NCI-H345 treated with DMSO at 0.1 percent for 48 hours (cell line): ENCODE measurements at regions not wholly inside any gene's neighbourhood (a gene's known extent, or its start where the extent isn't known, plus 50 kb on each side); places are given as distances from the start of the nearest gene placed in this dataset.

Experiments
- DNase-seq: peaks from one replicate; lab custom pipeline; 2025; ENCODE audit not compliant: unreplicated experiment; lab: John Stamatoyannopoulos, UW

GRCh38 chr18:60965856-60966255 lies 367.4 kb upstream of the CDH20 start:
- DNase-seq, result no peak

DNA sequence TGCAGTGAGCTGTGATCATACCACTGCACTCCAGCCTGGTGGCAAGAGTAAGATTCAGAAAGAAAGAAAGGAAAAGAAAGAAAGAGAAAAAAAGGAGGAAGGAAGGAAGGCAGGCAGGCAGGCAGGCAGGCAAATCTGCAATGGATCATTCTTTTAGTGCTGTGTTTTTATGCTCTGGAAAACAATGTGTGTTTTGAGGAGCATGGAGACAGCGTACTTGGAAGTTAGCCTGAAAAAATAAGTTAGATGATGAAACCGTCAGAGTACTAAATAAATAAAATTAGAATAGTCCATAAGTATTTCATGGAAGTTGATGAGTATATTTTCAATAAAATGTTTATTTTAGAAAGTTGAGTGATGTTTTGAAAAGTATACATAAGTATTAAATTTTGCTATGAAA lies 366.4 kb upstream of the CDH20 start:
- no peak for DNase-seq

DNA sequence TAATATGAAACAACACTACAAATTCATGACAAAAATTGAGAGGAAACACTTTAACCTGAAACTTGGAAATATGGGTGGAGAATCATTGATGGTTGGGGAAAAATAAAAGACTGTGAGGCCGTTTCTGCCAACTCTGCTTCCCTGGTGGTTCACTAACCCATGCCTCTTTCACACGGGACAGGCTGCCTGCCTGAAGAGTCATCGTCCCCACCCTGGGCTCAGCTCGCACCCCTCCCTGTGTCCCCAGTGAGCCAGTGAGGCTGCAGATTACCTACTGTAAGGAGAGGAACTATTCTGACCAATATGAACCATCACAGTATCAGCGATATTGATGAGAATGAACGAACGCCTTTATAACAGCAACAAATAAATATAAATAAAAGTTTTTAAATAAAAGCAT lies 357.8 kb upstream of the CDH20 start:
- no peak for DNase-seq

DNA sequence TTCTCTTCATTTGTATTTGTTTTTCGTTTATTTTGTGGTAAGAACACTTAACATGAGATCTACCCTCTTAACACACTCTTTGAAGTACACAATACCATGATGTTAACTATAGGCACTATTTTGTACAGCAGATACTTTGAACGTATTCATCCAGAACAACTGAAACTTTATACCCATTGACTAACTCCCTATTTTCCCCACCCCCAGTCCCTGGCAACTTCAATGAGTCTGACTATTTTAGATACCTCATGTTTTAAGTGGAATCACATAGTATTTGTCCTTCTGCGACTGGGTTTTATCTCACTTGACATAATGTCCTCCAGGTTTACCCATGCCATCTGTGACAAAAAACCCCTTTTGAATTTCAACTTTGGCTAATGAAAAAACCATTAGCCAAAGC lies 356.3 kb upstream of the CDH20 start:
- no peak for DNase-seq

- DNase-seq, result no peak
These were observed 354.9 kb upstream of the CDH20 start for GRCh38 chr18:60978338-60978737.

DNA sequence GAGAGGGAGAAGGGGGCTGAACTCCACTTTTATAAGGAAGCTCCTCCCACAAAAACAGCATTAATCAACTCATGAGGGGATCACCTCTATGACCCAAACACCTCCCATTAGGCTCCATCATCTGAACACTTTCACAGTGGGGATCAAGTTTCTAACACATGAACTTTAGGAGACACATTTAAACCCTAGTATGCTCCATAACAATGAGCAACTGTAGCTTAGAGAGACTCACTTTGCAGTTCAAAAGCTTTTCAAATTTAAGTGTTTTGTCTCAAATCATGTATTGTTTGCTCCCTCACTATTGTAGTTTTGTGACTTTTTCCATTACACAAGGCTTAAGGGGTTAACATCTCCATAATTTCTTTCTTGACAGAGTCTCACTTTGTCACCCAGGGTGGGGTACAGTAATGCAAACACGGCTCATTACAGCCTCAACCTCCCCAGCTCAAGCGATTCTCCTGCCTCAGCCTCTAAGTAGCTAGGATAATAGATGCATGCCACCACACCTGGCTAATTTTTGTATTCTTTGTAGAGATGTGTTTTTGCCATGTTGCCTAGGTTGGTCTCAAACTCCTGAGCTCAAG lies 352.7 kb upstream of the CDH20 start:
- no peak for DNase-seq

- DNase-seq, result no peak
These were observed 351.4 kb upstream of the CDH20 start for GRCh38 chr18:60981682-60982328.

- no peak for DNase-seq
These were observed 350.9 kb upstream of the CDH20 start for GRCh38 chr18:60982329-60982695.

GRCh38 chr18:60982928-60983327 lies 350.3 kb upstream of the CDH20 start:
- no peak for DNase-seq

DNA sequence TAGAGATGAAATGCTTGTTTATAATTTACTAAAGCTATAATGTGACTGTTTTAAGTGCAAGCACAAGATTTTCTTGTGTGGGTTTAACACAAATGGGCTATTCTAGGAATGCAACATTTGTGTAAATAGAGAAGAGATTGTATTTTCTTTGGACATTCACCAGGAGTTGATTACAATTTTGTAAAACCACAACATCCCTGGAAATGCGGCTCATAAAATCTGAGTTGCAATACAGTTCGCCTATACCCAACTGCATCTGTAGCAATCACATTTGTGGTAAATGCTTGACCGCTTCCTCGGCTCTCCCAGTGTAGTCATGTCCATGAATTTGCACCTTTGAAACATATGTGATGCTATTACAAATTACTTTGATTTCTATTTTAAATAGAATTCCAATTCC lies 348.7 kb upstream of the CDH20 start:
- no peak for DNase-seq

DNA sequence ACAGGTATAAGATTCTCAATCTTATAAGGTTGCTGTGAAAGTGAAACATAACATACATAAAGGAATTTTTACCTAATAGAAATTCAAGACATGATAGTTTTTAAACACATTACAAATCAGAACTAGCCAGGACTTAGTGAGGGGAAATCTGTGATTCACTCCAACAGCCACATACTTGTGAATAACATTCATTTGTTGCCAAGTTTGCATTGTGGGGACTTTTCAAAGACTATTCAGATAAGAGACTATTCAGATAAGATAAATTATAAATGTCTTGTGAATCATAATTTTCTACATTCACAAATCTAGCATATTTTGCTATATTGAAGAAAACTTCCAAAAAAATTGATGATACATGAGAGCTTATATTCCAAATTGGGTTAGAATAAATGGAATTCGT lies 345.3 kb upstream of the CDH20 start:
- DNase-seq, result no peak

DNA sequence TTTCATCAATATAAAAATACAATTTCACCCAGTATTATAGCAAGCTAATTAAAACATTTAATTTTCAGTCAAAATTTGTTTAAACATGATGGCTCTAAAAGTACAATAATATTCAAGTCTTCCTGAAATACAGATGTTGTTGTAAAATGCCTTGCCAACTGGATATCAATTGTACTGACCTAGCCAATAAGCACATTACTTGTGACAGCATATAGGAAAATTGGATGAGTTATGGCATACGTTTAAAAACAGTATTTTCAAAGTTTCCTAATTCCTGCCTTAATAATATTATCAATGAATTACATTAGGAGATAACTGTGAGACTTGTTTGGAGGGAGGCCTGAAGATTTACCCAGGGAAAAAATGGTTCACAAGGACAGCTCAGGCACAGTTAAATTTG lies 336.9 kb upstream of the CDH20 start:
- DNase-seq, result no peak

DNA sequence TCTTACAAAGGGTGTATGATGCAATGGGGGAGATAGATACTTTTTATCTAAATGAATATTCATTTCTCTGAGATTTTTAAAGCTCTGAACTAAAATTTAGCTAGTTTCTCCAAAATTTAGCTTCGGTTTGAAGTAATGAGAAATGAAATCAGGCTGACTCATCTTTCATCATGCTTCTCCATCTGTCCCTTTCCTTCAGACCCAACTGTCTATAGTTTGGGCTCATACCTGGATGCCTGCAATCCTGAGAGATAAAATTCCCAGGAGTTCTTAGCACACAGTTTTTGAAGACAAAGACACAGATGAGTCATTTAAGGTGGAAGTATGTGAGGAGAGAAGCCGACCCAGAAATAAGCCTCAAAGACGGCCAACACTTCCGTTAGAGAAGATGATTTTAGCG lies 336.4 kb upstream of the CDH20 start:
- no peak for DNase-seq

DNA sequence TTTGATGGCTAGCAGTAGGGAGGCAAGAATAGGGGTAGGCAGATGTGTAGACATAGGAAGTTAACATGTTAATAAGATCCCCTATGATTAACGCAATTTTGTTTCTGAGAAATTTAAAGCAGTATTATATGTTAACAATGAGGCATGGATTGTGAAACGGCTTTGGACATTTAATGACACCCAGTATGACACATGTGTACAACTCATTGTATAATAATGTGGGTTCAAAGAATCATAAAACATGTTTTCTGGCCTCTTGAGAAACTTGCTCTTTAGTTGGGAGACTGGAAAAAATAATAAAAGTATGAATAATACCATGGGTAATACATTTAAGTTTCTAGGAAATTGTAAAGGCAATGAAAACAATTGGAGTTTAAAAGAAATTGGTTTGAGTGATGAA lies 332.1 kb upstream of the CDH20 start:
- no peak for DNase-seq

DNA sequence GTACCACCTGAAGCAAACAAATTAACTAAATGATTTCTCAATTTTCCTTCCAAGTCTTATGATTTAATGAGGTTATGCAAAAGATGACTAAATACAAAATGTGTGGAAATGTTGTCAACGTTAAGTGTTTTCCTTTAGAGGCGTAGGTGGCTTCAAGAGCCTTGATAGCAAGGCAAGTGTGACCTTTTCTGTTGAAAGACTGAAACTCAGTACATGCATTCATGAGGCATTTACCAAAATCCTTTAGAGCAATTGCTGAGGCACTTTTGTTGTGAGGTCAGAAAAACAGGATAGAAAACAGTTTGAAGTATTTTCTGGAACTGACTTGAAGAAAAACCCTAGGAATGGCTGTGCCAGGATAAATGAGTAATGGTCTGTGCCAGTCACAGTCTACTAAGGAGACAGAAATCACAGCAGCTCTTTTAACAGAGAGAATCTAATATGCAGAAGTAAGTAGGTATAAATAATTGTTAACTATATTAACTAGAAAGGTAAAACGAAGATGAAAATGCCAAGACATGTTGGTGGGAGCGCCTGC lies 326.5 kb upstream of the CDH20 start:
- no peak for DNase-seq

DNA sequence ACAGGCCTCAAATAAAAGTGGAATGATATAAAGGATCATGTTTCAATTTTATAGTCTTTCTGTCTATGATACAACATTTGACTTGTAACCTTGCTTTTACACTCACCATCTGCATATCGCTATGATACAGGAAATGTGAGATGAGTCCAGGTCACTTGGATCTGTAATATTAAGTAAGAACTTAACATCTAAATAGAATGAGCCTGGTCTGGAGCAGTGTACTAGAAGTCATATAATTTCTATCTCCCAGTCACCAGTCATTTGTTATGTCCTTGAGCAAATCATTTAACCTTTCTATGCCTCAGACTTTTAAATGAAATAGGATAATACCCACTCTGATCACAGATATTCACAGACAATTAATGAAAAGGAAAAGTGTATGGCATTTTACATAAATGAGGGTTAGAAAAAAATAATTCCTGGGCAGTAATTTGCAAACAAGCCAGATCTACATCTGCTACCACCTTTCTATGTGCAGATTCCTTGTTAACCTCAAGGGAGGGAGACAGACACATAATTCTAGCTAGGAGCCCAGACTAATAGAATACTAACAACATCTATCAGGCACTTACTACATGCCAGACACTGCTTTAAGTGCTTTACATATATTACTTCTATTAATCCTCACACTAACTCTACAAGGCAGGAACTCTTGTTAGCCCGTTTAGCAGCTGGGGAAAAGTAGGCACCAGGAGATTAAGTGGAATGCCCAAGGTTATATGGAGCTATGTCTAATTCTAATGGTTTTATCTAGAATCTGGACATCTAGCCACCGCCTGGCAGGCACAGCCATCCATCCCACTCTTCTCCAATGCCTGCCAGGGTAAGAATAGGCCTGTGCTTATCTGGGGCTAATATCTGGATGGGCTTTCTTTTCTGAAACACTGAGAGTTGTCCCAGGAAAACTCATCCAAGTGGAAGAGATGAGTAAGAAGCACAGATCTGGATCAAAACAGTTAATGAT lies 313.6 kb upstream of the CDH20 start:
- no peak for DNase-seq

DNA sequence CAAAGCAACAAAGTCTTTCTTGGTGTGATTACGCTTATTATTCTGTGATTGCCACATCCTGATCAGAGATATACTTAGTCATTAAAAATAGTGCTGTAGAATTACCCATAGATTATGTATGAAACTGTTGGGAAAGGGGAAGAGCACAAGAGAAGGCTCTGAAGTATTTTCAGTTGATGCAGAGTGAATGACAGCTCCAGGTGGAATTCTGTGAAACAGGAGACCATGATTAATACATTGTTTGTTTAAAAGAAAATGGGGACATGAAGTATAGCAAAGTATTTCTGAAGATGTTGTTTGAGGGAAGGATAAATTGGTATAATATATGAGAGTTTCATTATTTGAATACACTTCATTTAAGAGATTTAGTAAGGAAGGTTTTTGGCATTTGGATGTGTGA lies 307.6 kb upstream of the CDH20 start:
- no peak for DNase-seq

DNA sequence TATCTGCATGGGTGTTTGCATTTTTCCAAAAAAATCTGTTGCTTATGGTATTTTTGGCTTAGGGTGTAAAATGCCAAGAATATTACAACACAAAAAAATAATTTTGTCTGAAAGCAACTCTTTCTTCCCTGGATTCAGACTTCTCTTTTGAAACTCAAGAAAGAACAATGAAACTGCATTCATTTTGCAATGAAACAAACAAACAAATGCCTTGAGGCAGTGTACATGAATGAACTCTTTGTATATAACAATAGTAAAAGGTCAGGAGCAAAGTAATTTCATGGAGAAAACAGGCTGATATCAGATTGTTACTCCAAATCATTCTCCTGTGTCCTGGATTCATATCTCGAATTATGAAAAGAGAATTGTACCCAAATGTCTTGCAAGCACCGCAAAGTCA lies 301.6 kb upstream of the CDH20 start:
- DNase-seq, result no peak

GRCh38 chr18:61034580-61034979 lies 298.6 kb upstream of the CDH20 start:
- DNase-seq, result no peak

GRCh38 chr18:61039251-61039650 lies 294.0 kb upstream of the CDH20 start:
- DNase-seq, result no peak

GRCh38 chr18:61047794-61048193 lies 285.4 kb upstream of the CDH20 start:
- DNase-seq, result no peak

GRCh38 chr18:61057443-61057842 lies 275.8 kb upstream of the CDH20 start:
- DNase-seq, result no peak
